SW 1271 (cell line): ENCODE measurements at regions not wholly inside any gene's neighbourhood (a gene's known extent, or its start where the extent isn't known, plus 50 kb on each side); places are given as distances from the start of the nearest gene placed in this dataset.

ENCODE experiments used
- DNase-seq, 2 experiments: peaks; one replicate each; lab custom pipeline; 2025; lab: John Stamatoyannopoulos, UW

- no peak for DNase-seq
Measured at GRCh38 chr5:141747152-141748141, 65.4 kb upstream of the ARAP3 start.

DNA sequence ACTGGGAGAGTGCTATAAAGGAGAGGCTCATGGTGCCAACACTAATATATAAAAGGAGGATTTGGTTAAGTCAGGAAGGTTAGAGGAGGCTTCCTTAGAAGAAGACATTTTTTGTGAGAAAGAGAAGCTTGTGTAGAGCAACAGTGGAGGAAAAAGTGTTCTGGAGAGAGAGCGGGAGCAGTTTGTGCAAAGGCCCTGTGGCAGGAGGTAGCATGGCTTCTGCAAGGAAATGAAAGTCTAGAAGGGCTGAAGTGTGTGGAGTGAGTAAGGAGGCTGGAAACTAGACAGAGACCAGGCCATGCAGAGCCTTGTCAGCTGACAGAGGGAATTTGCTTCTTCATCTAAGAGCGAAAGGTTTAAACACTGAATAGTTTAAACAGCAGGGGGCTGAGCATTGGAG lies 64.4 kb upstream of the ARAP3 start:
- no peak for DNase-seq

GRCh38 chr5:141745390-141745789 lies 63.4 kb upstream of the ARAP3 start:
- DNase-seq: no peak

GRCh38 chr5:141743866-141744272 lies 61.8 kb upstream of the ARAP3 start:
- no peak for DNase-seq

DNA sequence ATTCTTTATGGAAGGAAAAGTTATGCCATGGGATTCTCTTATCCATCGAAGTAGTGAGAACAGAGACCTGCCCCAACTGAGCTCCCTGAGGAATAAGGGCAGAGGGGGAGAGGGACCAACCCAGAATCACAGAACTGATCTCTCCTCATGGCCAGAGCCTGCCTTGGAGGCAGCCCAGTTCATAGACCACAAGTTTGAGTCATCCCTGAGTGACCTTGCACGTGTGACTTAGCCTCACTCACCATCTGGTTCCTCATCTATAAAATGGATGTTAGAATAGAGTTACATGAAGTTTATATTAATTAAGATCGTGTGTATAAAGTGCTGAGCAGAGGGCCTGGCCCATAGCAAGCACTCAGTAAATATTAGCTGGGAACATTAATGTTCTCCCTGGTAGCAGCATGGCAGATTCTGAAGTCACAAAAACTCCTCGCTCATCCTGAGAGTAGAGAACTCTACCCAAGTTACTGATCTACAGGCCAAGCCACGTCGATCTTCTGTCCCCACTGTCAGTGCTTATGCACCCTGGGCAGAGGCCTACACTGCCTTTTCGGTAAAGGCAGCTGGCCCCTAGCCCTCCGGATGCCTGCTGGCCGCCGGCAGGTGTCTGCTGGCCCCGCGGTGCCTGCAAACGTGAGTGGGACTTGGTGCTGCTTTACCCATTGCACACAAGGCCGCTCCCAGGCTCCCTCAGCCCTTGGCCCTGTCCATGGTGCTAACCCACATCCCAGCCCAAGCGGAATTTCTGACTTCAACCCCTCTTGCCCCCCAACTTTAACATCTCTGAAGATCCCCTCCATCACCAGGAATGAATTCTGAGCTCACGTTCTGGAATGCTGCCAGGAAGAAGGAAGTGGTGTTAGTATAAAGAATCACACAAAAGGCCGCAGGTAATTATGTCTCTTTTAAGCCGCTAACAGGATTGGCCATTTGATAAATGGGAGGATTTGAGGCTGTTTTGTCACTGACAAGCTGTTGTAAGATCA lies 61.1 kb upstream of the ARAP3 start:
- DNase-seq: no peak

GRCh38 chr5:141742144-141742543 lies 60.1 kb upstream of the ARAP3 start:
- no peak for DNase-seq

DNA sequence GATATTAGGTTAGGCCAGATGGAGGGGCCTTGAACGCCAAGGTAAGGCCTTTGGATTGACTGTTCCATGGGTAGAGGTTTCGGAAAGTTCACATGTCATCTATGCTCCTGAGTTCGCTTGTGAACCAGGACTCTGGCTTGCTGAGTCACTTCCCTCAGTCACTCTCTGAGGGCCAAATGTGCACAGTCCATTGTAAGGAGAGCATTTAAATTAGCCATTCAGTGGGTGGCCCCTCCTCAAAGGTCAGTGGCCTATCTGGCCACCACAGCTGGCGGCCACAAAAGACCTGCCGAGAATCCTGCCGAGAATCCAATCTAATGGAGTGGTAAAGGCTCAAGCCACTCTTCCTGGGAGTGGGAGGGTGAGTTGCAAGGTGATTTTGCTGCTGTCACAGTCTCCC lies 58.9 kb upstream of the ARAP3 start:
- DNase-seq: no peak

DNA sequence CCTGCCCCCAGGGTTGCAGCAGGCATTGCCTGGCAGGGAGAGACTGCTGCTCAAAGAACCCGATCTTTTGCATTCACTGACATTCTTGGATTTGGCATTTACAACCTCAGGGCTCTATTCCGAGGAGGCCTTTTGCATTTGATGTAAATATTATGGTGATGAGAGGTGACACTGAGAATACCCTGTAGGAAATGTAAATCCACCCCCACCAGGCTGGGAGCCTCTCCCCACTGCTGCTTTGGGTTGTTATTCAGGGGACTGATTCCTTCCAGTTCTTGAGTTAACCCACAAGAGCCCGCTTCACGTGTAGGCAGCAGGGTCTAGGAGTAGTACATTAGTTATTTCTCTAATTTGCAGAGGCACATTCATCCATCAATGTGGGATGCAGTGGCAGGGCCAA lies 55.5 kb upstream of the ARAP3 start:
- DNase-seq: no peak

DNA sequence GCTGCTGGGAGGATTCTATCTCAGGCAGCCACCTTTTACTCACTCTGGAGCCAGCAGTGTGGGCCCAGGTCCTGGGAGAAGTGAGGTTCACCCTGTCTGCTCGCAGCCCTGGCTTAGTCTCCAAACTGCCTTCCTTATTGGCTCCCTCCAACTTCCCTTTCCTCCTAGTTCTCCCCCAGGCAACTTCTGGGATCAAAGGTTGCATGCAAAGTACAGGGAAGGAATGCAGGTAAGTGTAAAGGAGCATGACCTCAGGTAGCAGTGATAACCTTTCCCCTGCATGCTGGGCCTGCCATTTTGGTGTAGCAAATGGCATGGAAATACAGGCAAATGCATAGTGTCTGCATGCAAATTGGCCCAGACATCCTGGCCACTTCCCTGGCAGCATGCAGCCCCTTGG lies 53.8 kb upstream of the ARAP3 start:
- no peak for DNase-seq

DNA sequence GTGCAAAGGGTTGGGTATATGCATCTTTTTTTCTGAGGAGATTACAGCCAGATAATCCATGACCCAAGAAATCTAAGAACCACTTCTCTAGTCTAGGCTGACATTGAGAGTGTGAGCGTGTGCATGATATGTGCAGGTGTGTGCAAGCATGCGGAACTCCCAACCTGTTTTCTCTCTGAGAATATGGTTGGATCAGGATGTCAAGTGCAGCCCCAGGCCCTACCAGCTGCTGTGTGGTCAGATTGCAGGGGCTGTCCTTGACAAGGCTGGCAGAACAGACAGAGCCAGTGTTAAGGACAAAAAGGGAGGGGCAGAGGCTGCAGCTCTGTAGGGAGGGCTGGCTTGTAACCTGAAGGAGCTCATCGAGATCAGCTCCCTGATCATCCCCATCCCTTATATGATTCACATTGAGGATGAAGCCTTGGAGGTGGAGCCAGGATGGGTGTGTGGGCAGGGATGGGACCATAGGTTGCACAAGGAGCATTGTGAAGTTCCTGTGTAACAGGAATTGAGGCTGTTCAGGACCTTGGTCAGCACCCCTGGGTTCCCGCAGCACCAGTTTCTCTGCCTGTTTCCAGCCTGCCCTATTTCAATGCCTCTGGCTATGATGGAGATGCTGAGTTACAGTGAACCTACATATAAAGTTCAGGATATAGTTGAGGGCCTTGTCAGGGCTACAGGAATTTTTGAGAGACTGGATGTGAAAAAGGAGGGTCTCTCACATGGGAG lies 52.6 kb upstream of the ARAP3 start:
- peak in 1 of 2 experiments; percentile 26 for DNase-seq

DNA sequence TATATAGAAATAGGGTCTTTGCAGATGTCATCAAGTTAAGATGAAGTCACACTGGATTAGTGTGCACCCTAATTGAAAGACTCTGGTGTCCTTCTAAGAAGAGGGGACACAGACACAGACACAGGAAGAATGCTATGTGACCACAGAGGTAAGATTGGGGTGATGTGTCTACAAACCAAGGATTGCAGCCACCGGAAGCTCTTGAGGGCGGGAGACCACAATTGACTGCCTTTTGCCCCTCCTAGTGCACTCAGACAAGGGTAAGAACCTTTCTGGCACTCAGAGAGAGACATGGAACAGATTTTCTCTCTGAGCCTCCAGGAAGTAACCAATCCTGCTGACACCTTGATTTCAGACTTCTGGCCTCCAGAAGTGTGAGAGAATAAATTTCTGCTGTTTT lies 51.2 kb upstream of the ARAP3 start:
- DNase-seq: no peak

DNA sequence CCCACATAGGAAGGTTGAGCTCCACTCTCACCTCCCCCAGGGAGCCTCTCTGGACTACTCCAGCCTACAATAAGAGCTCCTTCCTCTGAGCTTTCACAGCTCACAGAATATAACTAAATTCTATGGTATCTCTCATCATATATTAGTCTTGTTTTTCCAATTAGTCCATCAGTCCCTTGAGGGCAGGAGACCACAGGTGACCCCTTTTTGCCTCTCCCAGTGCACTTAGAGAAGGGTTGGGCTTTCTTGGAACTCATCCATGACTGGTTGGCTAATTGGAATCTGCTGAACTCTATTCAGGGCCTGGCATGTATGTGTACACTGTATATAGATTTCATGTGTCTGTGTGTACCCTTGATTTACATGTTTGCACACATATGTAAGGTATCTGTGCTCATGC lies 50.4 kb upstream of the ARAP3 start:
- no peak for DNase-seq
